Progenitor cell of endocrine pancreas (in vitro differentiated cells): ENCODE measurements at regions not wholly inside any gene's neighbourhood (a gene's known extent, or its start where the extent isn't known, plus 50 kb on each side); places are given as distances from the start of the nearest gene placed in this dataset.

Experiments used
- DNase-seq: peaks from one replicate; pipeline ENCODE4 v3.0.0; 2021; ENCODE audit warnings: low spot score; ENCODE audit not compliant: unreplicated experiment
- H3K27ac Mint-ChIP-seq: 2 replicates; pipeline ENCODE4 v1.8.0; 2021; ENCODE audit warnings: mild to moderate bottlenecking, moderate library complexity, mixed read lengths
- H3K27me3 Mint-ChIP-seq: 2 replicates; pipeline ENCODE4 v1.8.0; 2021; ENCODE audit warnings: mixed read lengths
- H3K36me3 Mint-ChIP-seq: 2 replicates; pipeline ENCODE4 v1.8.0; 2022; ENCODE audit warnings: mixed read lengths; ENCODE audit not compliant: insufficient read depth
- H3K4me1 Mint-ChIP-seq: 2 replicates; pipeline ENCODE4 v1.8.0; 2021; ENCODE audit warnings: low read depth, mixed read lengths
- H3K4me3 Mint-ChIP-seq: 2 replicates; pipeline ENCODE4 v1.8.0; 2021; ENCODE audit warnings: low read depth, mild to moderate bottlenecking, moderate library complexity, mixed read lengths
- H3K9me3 Mint-ChIP-seq: 2 replicates; pipeline ENCODE4 v1.8.0; 2021; ENCODE audit warnings: low read depth, mixed read lengths
- TF ChIP-seq, protein P1 (sequence below): fragments of 200-600 bp; sonication (generic); IDR thresholded peaks from one replicate; pipeline ENCODE4 v1.5.0; 2021; ENCODE audit warnings: antibody characterized with exemption, mild to moderate bottlenecking; ENCODE audit not compliant: unreplicated experiment

DNA sequence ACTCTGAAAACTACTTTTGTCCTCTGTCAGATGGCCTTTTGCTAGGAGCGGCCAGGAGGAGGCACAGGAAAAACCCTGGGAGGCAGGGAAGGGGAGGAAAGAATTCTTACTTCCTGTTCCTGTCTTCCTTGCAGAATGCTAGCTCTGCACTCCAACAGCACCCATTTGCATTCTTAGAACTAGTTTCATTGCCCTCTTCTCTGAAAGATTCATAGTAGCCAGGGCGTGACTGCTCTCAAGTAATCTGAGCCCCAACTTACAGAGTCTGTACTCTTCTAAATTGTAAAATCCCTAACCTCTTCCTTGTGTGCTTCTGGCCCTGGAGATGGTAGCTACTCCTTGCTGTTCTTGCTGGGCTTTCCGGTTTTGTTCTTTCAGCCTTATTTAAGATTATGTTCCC is 75.3 kb upstream of the STEAP1 start:
- Mint-ChIP-seq H3K4me1 (peaks cover 25% of the 10 kb centered on the region), H3K4me3 (no peak overlapping the region), H3K27ac (no peak overlapping the region), H3K36me3 (no peaks in the 10 kb centered on the region), H3K27me3 (no peaks in the 10 kb centered on the region), H3K9me3 (peaks cover 8% of the 10 kb centered on the region)
- TF ChIP-seq, protein P1, sequence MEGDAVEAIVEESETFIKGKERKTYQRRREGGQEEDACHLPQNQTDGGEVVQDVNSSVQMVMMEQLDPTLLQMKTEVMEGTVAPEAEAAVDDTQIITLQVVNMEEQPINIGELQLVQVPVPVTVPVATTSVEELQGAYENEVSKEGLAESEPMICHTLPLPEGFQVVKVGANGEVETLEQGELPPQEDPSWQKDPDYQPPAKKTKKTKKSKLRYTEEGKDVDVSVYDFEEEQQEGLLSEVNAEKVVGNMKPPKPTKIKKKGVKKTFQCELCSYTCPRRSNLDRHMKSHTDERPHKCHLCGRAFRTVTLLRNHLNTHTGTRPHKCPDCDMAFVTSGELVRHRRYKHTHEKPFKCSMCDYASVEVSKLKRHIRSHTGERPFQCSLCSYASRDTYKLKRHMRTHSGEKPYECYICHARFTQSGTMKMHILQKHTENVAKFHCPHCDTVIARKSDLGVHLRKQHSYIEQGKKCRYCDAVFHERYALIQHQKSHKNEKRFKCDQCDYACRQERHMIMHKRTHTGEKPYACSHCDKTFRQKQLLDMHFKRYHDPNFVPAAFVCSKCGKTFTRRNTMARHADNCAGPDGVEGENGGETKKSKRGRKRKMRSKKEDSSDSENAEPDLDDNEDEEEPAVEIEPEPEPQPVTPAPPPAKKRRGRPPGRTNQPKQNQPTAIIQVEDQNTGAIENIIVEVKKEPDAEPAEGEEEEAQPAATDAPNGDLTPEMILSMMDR = no peak
- no peak for DNase-seq

DNA sequence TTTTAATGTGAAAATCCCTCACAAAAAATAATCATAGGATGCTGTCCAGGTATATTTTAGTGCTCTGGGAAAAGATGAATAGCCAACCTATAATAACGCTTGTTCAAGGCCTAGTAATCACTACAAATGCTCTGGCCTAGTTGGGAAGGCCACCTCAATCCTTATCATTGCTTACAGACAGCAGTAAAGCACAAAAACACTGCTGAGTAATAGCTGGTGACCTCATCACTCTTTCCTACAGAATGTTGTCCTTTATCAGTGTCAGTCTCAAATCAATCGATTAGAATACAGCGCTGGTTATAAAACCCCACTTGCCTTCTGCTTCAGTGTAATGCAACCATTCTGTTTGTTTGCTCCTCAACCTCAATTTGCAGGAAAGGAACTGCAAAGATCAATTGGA is 72.6 kb upstream of the STEAP1 start:
- H3K27me3 Mint-ChIP-seq = no peaks in the 10 kb centered on the region
- no peaks in the 10 kb centered on the region for H3K36me3 Mint-ChIP-seq
- H3K9me3 Mint-ChIP-seq = no peaks in the 10 kb centered on the region
- H3K4me1 Mint-ChIP-seq = peaks cover 36% of the 10 kb centered on the region
- H3K4me3 Mint-ChIP-seq = no peak overlapping the region
- DNase-seq = no peak
- TF ChIP-seq, protein P1 = no peak
- H3K27ac Mint-ChIP-seq = peak overlapping the region; percentile 80

- TF ChIP-seq, protein P1 = no peak
- Mint-ChIP-seq H3K4me1 (no peaks in the 10 kb centered on the region), H3K36me3 (no peaks in the 10 kb centered on the region), H3K27ac (no peak overlapping the region), H3K4me3 (no peak overlapping the region), H3K27me3 (no peaks in the 10 kb centered on the region), H3K9me3 (peaks cover 10% of the 10 kb centered on the region)
- DNase-seq = no peak
Measured at GRCh38 chr7:90092506-90092905, 61.8 kb upstream of the STEAP1 start.

GRCh38 chr7:90094030-90094429 is 60.2 kb upstream of the STEAP1 start:
- no peaks in the 10 kb centered on the region for H3K36me3 Mint-ChIP-seq
- no peak overlapping the region for H3K27ac Mint-ChIP-seq
- H3K9me3 Mint-ChIP-seq = peaks cover 10% of the 10 kb centered on the region
- H3K27me3 Mint-ChIP-seq = no peaks in the 10 kb centered on the region
- H3K4me3 Mint-ChIP-seq = no peak overlapping the region
- TF ChIP-seq, protein P1 = no peak
- no peaks in the 10 kb centered on the region for H3K4me1 Mint-ChIP-seq
- DNase-seq = no peak
